ENCODE measurements at regions not wholly inside any gene's neighbourhood (a gene's known extent, or its start where the extent isn't known, plus 50 kb on each side); places are given as distances from the start of the nearest gene placed in this dataset.
"Not testable (repeated sequence)": the region's sequence is repeated elsewhere in the genome, so short reads cannot be mapped to it uniquely, and the experiment has no call there.

DNA sequence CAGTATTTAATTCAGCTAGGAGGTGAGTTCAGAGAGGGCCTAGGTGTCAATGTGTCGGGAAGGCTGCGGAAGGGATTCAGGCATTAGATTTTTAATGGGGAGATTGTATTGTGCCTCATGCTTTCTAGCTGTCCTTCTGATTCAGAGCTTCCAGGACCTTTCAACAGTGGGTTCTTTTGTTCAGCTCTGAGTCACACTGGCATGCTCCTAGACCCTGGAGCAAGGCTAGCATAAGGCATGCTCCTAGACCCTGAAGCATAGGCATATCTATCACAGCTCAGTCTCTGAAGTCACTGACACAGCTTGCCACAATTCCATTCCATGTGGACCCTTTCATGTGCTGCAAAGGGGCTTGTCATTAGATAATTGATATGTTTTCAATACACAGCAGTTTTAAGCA lies 396.9 kb downstream of the RAB38 start:
- no peak overlapping the region for H3K4me3 ChIP-seq
- ATAC-seq (ENCODE audit: insufficient number of reproducible peaks, low FRiP score, low read depth), result no peak
- H3K27ac ChIP-seq, result no peak overlapping the region
- H3K36me3 ChIP-seq, result no peaks in the 10 kb centered on the region
- no peaks in the 10 kb centered on the region for H3K27me3 ChIP-seq (replicated peaks; ENCODE audit: insufficient read depth)
- TF ChIP-seq, protein P1, sequence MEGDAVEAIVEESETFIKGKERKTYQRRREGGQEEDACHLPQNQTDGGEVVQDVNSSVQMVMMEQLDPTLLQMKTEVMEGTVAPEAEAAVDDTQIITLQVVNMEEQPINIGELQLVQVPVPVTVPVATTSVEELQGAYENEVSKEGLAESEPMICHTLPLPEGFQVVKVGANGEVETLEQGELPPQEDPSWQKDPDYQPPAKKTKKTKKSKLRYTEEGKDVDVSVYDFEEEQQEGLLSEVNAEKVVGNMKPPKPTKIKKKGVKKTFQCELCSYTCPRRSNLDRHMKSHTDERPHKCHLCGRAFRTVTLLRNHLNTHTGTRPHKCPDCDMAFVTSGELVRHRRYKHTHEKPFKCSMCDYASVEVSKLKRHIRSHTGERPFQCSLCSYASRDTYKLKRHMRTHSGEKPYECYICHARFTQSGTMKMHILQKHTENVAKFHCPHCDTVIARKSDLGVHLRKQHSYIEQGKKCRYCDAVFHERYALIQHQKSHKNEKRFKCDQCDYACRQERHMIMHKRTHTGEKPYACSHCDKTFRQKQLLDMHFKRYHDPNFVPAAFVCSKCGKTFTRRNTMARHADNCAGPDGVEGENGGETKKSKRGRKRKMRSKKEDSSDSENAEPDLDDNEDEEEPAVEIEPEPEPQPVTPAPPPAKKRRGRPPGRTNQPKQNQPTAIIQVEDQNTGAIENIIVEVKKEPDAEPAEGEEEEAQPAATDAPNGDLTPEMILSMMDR (IDR thresholded peaks at IDR 0.05), result no peak
- DNase-seq (ENCODE audit: low spot score), result no peak
- H3K4me1 ChIP-seq (ENCODE audit: control insufficient read depth in 1 of 2, low read depth in 2 of 2), result no peaks in the 10 kb centered on the region
- no peaks in the 10 kb centered on the region for H3K9me3 ChIP-seq

- Histone ChIP-seq H3K4me1 (ENCODE audit: control insufficient read depth in 1 of 2, low read depth in 2 of 2) (no peaks in the 10 kb centered on the region), H3K36me3 (no peaks in the 10 kb centered on the region), H3K27me3 (replicated peaks; ENCODE audit: insufficient read depth) (no peaks in the 10 kb centered on the region), H3K27ac (no peak overlapping the region), H3K9me3 (no peaks in the 10 kb centered on the region), H3K4me3 (no peak overlapping the region)
- DNase-seq (ENCODE audit: low spot score) (no peak), ATAC-seq (ENCODE audit: insufficient number of reproducible peaks, low FRiP score, low read depth) (no peak)
- TF ChIP-seq, protein P1 (IDR thresholded peaks at IDR 0.05), result no peak
Observed at GRCh38 chr11:87775036-87775435, 400.2 kb downstream of the RAB38 start.

- no peaks in the 10 kb centered on the region for H3K4me1 ChIP-seq (ENCODE audit: control insufficient read depth in 1 of 2, low read depth in 2 of 2)
- TF ChIP-seq, protein P1 (IDR thresholded peaks at IDR 0.05), result no peak
- no peak overlapping the region for H3K4me3 ChIP-seq
- H3K27ac ChIP-seq, result no peak overlapping the region
- no peak for DNase-seq (ENCODE audit: low spot score)
- no peaks in the 10 kb centered on the region for H3K36me3 ChIP-seq
- no peaks in the 10 kb centered on the region for H3K9me3 ChIP-seq
- ATAC-seq (ENCODE audit: insufficient number of reproducible peaks, low FRiP score, low read depth), result no peak
- no peaks in the 10 kb centered on the region for H3K27me3 ChIP-seq (replicated peaks; ENCODE audit: insufficient read depth)
Observed at GRCh38 chr11:87769661-87770060, 405.6 kb downstream of the RAB38 start.

DNA sequence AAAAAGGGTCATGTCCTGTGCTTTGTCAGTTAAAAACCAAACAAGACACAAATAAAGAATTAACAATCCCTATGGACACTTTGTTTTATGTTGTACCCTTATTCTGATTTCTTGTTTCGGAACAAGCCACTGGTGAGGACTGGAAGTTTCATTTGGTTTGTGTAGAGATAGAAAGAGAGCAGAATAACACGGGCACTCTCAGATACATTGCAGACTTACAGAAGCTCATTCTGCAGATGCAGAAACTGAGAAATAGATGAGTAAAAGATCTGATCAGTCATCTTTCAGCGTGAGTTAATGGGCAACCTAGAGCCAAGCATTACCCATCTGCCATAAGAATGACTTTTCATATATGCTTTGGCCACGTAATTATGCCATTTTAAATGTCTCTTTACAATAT lies 407.6 kb downstream of the RAB38 start:
- DNase-seq (ENCODE audit: low spot score), result no peak
- Histone ChIP-seq H3K9me3 (no peaks in the 10 kb centered on the region), H3K27ac (no peak overlapping the region), H3K4me3 (no peak overlapping the region), H3K4me1 (ENCODE audit: control insufficient read depth in 1 of 2, low read depth in 2 of 2) (no peaks in the 10 kb centered on the region), H3K27me3 (replicated peaks; ENCODE audit: insufficient read depth) (no peaks in the 10 kb centered on the region), H3K36me3 (no peaks in the 10 kb centered on the region)
- TF ChIP-seq, protein P1 (IDR thresholded peaks at IDR 0.05), result no peak
- no peak for ATAC-seq (ENCODE audit: insufficient number of reproducible peaks, low FRiP score, low read depth)

GRCh38 chr11:87764075-87764474 lies 411.2 kb downstream of the RAB38 start:
- not testable (repeated sequence) for H3K9me3 ChIP-seq; H3K36me3 ChIP-seq; ATAC-seq (ENCODE audit: insufficient number of reproducible peaks, low FRiP score, low read depth); H3K27me3 ChIP-seq (replicated peaks; ENCODE audit: insufficient read depth); H3K4me1 ChIP-seq (ENCODE audit: control insufficient read depth in 1 of 2, low read depth in 2 of 2); H3K4me3 ChIP-seq; DNase-seq (ENCODE audit: low spot score); H3K27ac ChIP-seq

GRCh38 chr11:87754685-87755084 lies 420.6 kb downstream of the RAB38 start:
- Histone ChIP-seq H3K4me1 (ENCODE audit: control insufficient read depth in 1 of 2, low read depth in 2 of 2) (no peaks in the 10 kb centered on the region), H3K36me3 (no peaks in the 10 kb centered on the region), H3K4me3 (no peak overlapping the region), H3K27ac (no peak overlapping the region), H3K27me3 (replicated peaks; ENCODE audit: insufficient read depth) (no peaks in the 10 kb centered on the region), H3K9me3 (no peaks in the 10 kb centered on the region)
- no peak for ATAC-seq (ENCODE audit: insufficient number of reproducible peaks, low FRiP score, low read depth)
- TF ChIP-seq, protein P1 (IDR thresholded peaks at IDR 0.05), result no peak
- DNase-seq (ENCODE audit: low spot score), result no peak
